A673 (cell line): ENCODE measurements at regions not wholly inside any gene's neighbourhood (a gene's known extent, or its start where the extent isn't known, plus 50 kb on each side); places are given as distances from the start of the nearest gene placed in this dataset.

Source experiments
- CTCF ChIP-seq: fragments of 300-800, 200-600 bp; sonication (generic); conservative IDR thresholded peaks from 2 replicates; pipeline ENCODE4 v1.5.1; 2017; ENCODE audit warnings: low read depth, mild to moderate bottlenecking, antibody characterized with exemption, low read length, moderate library complexity, mixed read lengths
- EZH2 ChIP-seq: fragments of 200-600 bp; sonication (generic); IDR thresholded peaks from 2 replicates; pipeline ENCODE4 v1.6.1; 2017; ENCODE audit warnings: borderline replicate concordance, low read depth, mild to moderate bottlenecking, mixed read lengths, antibody characterized with exemption, low read length; ENCODE audit not compliant: poor library complexity, severe bottlenecking

GRCh38 chr12:77471801-77472200 is 358.9 kb upstream of the NAV3 start:
- TF ChIP-seq CTCF: no peak
- TF ChIP-seq EZH2: no peak
